H54 (cell line): ENCODE measurements at regions not wholly inside any gene's neighbourhood (a gene's known extent, or its start where the extent isn't known, plus 50 kb on each side); places are given as distances from the start of the nearest gene placed in this dataset.

Source experiments
- DNase-seq: peaks from one replicate; pipeline ENCODE4 v3.0.0; 2011; ENCODE audit warnings: low spot score, mixed read lengths; ENCODE audit not compliant: insufficient read length
- FAIRE-seq: peaks from 3 replicates; lab custom pipeline; 2011; peaks lifted over from hg19 to GRCh38; lab: Jason Lieb, UNC
- POLR2A ChIP-seq: IDR thresholded peaks from 2 replicates; pipeline ENCODE4 v1.6.1; 2011; ENCODE audit warnings: low read depth, mild to moderate bottlenecking, low read length

DNA sequence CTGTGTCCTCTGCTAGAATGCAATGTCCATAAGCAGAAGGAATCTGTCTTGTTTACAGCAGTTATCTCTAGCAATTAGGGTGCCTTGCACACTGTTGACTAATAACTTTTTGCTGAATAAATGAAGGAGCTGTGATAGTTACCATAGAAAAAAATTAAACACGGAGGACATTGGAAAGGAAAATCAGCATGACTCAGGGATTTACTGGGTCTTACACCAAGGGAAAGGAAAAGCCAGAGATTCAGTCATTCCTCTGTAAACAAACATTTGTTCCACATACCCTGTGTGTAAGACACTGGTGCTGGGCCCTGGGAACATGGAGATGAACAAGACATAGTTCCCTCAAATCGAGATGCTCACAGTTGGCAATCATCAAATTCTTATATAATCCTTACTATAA lies 183.3 kb downstream of the PTGER3 start:
- TF ChIP-seq POLR2A, result no peak
- FAIRE-seq (no peak), DNase-seq (no peak)

DNA sequence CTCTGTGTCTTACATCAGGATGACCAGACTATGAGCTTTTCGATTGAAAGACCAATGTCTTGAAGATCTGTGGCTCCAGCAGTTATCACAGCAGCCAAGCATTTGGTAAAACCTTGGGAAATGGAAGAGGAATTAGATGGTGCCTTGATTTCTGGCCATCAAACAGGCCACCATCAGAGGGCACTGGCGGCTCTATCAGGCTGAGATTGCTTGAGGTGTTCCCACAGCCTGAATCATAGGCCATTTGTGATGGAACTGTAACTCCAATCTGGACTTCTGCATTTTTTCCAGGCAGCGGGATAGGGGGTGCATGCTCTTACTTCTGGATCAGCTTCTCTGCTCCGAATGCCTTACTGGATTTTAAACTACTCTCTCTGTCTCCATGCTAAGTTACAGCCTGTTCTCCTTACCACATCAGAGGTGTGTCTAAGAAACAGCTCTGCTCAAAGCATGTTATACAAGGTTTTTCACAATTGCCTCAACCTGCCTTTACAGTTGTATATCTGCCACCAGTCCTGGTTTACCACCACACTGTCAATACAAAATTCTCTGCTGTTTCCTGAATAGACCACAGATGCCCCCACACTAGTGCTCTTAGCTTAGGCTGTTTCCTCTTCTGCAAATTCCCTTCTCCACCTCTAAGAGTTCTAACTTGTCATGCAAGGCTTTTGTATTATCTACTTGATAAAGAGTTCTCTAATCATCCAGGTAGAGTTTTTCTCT lies 180.9 kb downstream of the PTGER3 start:
- no peak for FAIRE-seq
- TF ChIP-seq POLR2A, result no peak
- DNase-seq, result no peak

DNA sequence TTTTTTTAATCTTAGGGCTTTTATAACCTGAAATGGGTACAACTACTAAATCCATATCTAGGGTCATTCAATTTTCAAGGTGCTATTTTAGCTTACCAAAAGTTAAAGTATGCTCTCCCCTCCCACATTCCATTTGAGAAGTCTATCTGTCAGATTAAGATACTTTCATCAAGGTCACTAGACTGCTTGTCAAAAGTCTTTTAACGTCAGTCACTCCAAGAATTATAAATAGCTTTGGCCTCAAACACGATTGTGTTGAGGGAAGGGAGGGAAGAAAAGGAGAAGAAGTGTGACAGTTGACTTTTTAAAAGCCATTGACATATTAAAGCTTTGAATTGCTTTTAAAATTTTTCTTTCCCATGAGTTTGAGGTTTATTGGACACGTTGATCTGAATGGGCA lies 175.8 kb downstream of the PTGER3 start:
- no peak for FAIRE-seq
- DNase-seq, result no peak
- no peak for TF ChIP-seq POLR2A

DNA sequence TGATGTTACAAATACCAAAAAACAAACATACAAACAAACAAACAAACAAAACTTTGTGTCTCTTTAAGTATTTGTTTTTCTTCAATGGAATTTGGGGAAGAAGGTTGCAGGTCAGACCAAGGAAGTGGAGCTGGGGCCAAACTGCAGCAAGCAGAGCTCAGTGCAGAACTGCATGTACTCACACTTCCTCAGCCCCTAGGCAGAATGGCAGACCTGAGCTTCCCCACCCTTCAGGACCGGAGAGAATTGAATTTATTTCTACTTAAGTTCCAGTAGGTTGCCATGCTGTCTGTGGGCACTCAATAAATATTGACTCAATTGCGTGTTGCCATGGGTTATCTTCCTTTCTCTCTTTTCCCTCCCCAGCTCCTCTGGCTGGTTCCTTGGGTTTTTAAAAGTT lies 173.6 kb downstream of the PTGER3 start:
- FAIRE-seq (no peak), DNase-seq (no peak)
- TF ChIP-seq POLR2A, result no peak

DNA sequence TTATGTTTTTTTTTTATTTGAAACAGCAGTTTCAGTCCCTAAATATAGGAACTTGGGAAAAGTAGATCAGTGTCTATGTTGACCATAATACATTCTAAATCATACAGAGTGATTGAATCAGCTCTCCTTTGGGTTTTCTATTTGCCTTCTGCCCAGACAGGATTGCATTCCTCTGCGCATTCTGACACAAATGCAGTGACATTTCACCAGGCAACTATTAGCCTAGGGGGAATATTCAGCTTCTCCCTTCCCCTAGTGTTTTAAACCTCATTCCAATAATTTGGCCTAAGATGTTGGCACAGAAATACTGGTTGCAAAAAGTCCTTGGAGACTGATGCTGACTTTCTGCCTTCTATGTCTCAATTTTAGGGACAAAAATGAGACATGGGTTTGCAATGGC lies 172.8 kb downstream of the PTGER3 start:
- FAIRE-seq (no peak), DNase-seq (no peak)
- no peak for TF ChIP-seq POLR2A

DNA sequence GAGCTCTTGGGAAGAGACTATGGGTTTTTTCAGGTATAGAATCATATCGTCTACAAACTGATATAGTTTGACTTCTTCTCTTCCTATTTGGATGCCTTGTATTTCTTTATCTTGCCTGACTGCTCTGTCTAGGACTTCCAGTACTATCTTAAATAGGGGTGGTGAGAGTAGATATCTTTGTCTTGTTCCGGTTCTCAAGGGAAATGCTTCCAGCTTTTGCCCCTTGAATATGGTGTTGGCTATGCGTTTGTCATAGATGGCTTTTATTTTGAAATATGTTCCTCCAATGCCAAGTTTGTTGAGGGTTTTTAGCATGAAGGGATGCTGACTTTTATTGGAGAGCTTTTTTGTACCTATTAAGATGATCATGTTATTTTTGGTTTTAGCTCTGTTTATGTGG lies 170.3 kb downstream of the PTGER3 start:
- no peak for FAIRE-seq
- TF ChIP-seq POLR2A, result no peak
- no peak for DNase-seq

DNA sequence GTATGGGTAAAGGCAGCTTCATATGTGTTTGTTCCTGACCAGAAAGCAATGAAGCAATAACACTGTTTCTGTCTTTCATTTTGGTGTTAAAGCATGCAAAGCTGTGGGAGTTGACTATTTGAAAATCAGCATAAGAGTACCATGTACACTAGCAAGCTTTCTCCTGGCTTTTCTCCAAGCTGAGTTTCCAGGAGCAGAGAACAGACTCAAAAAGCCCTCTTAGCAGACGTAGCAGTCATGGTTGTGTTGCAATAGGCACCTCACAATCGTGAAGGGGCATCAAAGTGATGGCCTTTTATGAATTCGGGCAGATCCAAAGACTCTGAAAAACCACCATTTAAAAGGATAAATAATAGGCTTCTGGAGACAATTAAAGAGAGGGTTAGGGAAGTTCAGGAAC lies 159.7 kb downstream of the PTGER3 start:
- FAIRE-seq (no peak), DNase-seq (no peak)
- TF ChIP-seq POLR2A, result no peak

DNA sequence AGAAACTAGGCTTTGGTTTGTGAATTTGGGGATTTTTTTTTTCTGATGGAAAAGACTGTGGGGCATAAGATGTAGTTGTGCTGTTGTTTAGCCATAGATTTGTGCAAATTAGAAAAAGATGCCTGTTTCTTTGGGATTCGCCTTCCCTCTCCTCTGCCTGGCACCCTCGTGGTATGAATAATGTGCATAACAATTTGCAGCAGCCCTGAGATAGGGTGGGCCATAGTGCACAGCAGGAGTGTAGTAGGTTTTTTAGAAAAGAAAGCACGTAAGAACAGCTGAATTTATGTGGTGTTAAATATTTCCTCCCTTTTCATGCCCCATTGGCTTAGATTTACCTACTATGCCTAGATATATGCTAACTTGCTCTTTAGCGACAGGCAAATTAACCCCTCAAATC lies 158.9 kb downstream of the PTGER3 start:
- no peak for TF ChIP-seq POLR2A
- DNase-seq, result no peak
- no peak for FAIRE-seq

DNA sequence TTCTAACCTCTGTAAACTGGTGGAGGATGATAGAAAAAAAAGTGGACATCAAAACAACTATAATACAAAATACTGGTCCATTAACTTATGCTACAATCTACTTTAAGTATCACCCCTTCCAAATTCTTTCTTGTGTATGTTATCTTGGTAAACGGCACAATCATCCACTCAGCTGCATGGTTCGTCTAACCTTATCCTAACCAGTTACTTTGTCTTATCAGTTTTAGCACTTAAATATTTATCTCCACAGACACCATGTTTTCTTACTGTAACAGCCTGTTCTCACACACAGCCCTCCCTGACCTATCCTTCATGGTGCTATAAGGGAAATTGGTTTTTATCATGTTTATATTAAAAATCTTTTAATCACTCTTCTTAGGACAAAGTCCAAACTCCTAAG lies 157.2 kb downstream of the PTGER3 start:
- FAIRE-seq (no peak), DNase-seq (no peak)
- no peak for TF ChIP-seq POLR2A

DNA sequence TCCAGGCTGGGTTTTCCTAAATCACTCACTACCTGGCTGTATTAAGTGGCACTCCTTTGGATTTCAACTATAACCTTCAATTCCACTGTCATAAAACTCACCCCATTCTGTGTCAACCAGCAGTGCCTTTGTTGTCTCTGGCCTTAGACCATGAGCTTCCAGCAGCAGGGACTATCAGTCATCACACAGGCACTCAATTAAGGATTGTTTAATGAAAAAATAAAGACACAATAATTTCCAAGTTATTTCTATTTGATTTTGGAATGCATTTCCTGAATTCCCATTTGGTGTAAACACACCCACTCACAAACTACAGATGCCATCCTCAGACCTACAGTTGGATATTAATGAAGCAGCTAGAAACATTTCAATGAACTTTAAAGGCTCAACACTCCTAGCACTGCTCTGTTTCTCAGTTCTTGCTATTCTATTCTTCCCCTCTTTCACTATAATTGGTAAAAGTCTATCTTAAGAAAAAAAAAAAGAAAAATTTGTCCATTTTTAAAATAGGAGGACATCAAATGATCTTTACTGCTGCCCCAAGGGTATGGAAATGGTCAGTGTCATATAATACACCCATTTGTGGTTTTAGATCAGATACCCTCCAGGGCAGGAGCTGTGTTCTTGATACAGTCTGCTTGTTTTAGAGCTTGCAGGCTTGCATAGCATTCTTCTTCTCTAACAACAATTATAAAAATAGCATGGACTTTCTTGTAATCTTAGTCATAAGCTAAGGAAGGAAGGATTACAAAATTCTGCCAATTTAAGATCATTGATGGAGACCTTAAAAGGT lies 156.4 kb downstream of the PTGER3 start:
- DNase-seq (no peak), FAIRE-seq (no peak)
- TF ChIP-seq POLR2A, result no peak

DNA sequence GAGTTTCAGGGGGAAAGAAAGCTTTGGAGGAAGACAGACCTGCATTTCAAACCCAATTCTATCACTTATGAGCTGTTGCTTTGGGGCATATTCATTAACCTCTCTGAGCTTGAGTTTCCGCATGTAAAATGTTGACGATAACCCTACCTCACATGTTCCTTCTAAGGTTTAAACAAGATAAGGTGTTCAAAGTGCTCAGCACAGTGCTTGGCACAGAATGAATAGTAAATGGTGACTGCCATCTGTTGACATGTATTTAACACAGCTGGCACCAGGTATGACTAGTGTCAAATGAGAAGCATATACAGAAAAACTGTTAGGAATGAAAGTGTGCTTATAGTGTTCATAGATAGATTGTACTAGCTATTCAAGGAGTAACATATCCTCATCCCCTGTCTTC lies 155.5 kb downstream of the PTGER3 start:
- no peak for TF ChIP-seq POLR2A
- FAIRE-seq, result no peak

DNA sequence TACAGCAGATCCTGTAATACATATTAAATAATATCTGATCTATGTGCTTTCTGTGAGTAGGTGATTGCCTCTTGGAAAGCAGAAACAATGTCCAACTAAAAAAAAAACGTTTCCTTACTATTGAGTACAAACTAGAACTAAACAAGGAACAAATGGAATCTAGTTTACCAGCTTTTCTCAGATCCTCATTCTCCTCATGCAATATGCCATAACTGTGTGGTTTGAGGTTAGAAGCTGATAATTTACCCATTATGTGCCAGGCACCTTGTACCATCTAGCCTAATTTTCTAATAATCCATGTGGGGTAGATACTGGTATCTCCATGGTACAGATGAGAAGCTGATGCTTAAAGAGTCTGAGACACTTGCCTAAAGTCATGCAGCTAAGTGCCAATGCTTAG lies 154.7 kb downstream of the PTGER3 start:
- DNase-seq (no peak), FAIRE-seq (no peak)
- no peak for TF ChIP-seq POLR2A

More for the DNA sequence above, 155.5 kb downstream of the PTGER3 start:
- DNase-seq, result no peak

DNA sequence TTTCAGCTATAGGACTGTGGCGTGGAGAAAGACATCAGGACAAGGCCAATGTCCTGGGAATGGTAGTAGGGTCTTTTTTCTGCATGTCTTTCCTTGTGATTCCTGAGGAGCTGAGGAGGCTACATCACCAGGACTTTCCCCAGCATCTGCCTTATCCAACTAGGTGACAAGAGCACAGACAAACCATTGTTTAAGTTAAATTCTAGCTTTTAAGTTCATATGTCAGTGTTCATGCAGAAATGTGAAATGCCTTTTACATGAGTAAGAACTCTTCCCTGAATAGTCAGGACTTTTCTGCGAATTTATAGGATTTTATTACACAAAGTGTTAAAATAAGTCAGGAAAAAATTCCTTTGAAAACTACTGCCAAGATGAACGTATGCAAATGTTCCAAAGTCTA lies 154.2 kb downstream of the PTGER3 start:
- no peak for FAIRE-seq
- no peak for DNase-seq
- no peak for TF ChIP-seq POLR2A

DNA sequence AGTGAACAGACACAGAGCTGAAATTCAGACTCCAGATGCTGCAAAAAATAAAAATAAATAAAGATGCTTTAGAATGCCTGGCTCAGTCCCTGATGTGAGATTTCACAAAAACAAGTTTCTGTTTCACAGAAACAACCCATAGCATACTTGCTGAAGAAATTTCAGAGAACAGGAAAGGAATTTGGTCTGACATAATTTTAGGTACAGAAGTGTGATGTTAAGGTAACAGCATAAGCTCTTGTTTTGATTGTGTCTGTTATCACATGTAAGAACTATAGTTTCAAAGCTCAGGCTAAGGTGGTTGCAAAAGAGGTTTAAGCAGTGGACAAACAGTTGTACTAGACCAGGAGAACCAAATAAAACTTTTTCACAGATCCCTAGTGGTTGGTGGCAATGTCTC lies 152.1 kb downstream of the PTGER3 start:
- DNase-seq (no peak), FAIRE-seq (no peak)
- TF ChIP-seq POLR2A, result no peak

DNA sequence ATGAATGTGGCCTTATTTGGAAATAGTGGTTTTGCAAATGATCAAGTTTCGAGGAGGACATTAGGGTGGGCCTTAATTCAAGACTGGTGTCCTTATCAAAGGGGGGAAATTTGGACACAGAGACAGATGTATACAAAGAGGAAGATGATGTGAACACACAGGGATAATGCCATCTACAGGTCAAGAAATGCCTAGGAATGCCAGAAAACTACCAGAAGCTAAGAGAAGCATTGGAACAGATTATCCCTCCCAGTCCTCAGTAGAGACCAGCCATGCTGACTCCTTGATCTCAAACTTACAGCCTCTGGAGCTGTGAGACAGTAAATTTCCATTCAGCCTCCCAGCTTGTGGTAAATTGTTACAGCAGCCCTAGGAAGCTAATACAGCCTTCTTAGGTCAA lies 151.4 kb downstream of the PTGER3 start:
- no peak for TF ChIP-seq POLR2A
- FAIRE-seq (no peak), DNase-seq (no peak)
